Heart right ventricle (tissue), 16 donors: ENCODE measurements at regions not wholly inside any gene's neighbourhood (a gene's known extent, or its start where the extent isn't known, plus 50 kb on each side); places are given as distances from the start of the nearest gene placed in this dataset.

Experiments
- ATAC-seq, 8 donors: fragments of 200-7000 bp; cut with Tn5 transposase; one replicate each; pipeline ENCODE4 v1.9.1; 2020; ENCODE audit warnings: mild to moderate bottlenecking in 8 of 8, moderate library complexity in 8 of 8, moderate number of reproducible peaks in 1 of 8
- DNase-seq, 2 donors: peaks; one replicate each; pipeline ENCODE4 v3.0.0-alpha.2; 2020
- H3K27ac ChIP-seq, 10 donors: fragments of 200-600 bp; sonication (generic) in 2 of 10; one replicate each; pipeline versions ENCODE4 v1.5.0 to v1.8.0; 2020 to 2022; ENCODE audit warnings: mild to moderate bottlenecking in 3 of 10
- H3K27me3 ChIP-seq, 7 donors: fragments of 200-600 bp; one replicate each; pipeline ENCODE4 v1.8.0; 2021 to 2022; ENCODE audit warnings: mild to moderate bottlenecking in 2 of 7
- H3K36me3 ChIP-seq, 9 donors: fragments of 200-600 bp; sonication (generic) in 1 of 9; one replicate each; pipeline versions ENCODE4 v1.5.0 to v1.8.0; 2020 to 2022; ENCODE audit warnings: mild to moderate bottlenecking in 2 of 9
- H3K4me1 ChIP-seq, 9 donors: fragments of 200-600 bp; sonication (generic) in 1 of 9; one replicate each; pipeline versions ENCODE4 v1.5.0 to v1.8.0; 2020 to 2022; ENCODE audit warnings: mild to moderate bottlenecking in 4 of 9
- H3K4me3 ChIP-seq, 10 donors: fragments of 200-600 bp; sonication (generic) in 2 of 10; one replicate each; pipeline versions ENCODE4 v1.5.0 to v1.8.0; 2020 to 2022; ENCODE audit warnings: mild to moderate bottlenecking in 7 of 10, moderate library complexity in 2 of 10
- H3K9me3 ChIP-seq, 11 donors: fragments of 200-600 bp in 10 of 11; sonication (generic) in 2 of 11; one replicate each; pipeline versions ENCODE4 v1.5.0 to v1.8.0; 2013 to 2022; ENCODE audit warnings: mild to moderate bottlenecking in 2 of 11, control low read depth in 1 of 11, moderate library complexity in 1 of 11
- WGBS, 2 donors: extraction: QIAGEN DNeasy Blood & Tissue Kit; methylation state at CpG; one replicate each; pipeline ENCODE4 v1.1.7; 2013; ENCODE audit warnings: inconsistent platforms in 1 of 2; 5-methylcytosine and 5-hydroxymethylcytosine counted together
- intact Hi-C, 10 donors: fragments of 100-400 bp; cut with DNase I; formaldehyde crosslinking; loops; one replicate each; pipeline versions ENCODE4 v1.11.1 to v1.14.2; 2022
- TF ChIP-seq, protein P1 (sequence below), 9 donors: fragments of 200-600 bp; sonication (generic) in 2 of 9; IDR thresholded peaks; one replicate each; pipeline versions ENCODE4 v1.5.0 to v1.8.0; 2021 to 2022; ENCODE audit warnings: antibody characterized with exemption in 9 of 9, mild to moderate bottlenecking in 5 of 9, moderate library complexity in 1 of 9
- donor health status: Arrhythmogenic right ventricular cardiomyopathy.
- donor health status: ischemic (EF 13 %, LVEDD 7.1; RV severe dilation, severe dysfunction).
- donor health status: healthy with polysubstance abuse.
- donor health status: DM: no; HTN: yes; CAD: no.
- donor health status: DM: no; HTN: no; CAD: no.
- donor health status: ischemic (EF 25% LVEDD 6.9; RV normal size, moderate dysfunction).
- donor health status: ischemic (EF 25% LVEDD 5.7; RV mildly dilated, moderate dysfunction).
- donor health status: healthy.
- donor health status: DM: yes; HTN: yes; CAD: no.
- donor health status: Ischemic cardiomyopathy.
- donor health status: ischemic (EF 35%, LVEDD 5.7; RV mildly dilated, moderate dysfunction).
- donor health status: nonischemic (EF 11% LVEDD 7.7; RV severe dilation, severe dysfunction).
- donor health status: DM: yes; HTN: yes; CAD: no.
- donor health status: PGD.
- donor health status: ischemic (EF 29% LVEDD 5.4; RV normal size, mild dysfunction).
- donor health status: nonischemic (EF 23%, LVEDD 6.1; RV moderate dilation, normal function).

DNA sequence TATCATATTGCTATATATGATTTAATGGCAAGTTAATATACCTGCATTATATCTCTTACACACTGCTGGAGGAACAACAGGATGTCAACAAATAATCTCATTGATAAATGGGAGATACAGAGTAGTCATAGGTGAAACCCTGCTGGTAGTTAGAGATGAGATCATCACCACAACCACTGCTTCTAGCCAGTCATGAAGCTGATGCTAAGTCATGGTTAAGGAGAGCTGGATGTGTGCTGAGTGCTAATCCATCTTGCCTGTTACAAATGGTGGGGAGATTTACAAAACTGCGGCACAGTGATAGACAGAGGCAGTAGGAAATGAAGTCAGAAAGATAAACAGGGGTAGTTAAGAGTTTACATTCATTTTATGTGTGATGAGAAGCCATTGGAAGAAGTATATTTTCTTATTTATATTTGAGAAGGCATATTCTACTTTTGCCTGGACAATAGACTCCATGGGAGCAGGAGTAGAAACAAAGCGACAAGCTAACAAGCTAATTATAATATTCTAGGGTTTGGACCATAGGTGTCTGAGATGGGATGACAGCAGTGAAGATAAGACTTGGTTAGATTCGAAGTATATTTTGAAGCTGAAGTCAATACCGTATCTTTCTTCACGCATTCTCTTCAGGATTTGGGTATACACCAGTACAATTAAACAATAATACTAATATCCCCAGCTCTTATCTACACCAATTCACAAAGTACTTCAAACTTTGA, 78.0 kb upstream of the TRPC4 start:
- Histone ChIP-seq H3K36me3 (no peaks in the 10 kb centered on the region), H3K4me1 (no peaks in the 10 kb centered on the region), H3K4me3 (no peak overlapping the region), H3K27me3 (no peaks in the 10 kb centered on the region), H3K27ac (no peak overlapping the region), H3K9me3 (peaks cover 0 to 5% (median 0%) of the 10 kb centered on the region in 11 donors)
- DNase-seq = no peak
- ATAC-seq = peak in 2 of 8 donors; percentile 50 to 67
- WGBS, 2 donors = 40 to 48% methylated on average over 5 of the region's 5 CpGs
- TF ChIP-seq, protein P1, sequence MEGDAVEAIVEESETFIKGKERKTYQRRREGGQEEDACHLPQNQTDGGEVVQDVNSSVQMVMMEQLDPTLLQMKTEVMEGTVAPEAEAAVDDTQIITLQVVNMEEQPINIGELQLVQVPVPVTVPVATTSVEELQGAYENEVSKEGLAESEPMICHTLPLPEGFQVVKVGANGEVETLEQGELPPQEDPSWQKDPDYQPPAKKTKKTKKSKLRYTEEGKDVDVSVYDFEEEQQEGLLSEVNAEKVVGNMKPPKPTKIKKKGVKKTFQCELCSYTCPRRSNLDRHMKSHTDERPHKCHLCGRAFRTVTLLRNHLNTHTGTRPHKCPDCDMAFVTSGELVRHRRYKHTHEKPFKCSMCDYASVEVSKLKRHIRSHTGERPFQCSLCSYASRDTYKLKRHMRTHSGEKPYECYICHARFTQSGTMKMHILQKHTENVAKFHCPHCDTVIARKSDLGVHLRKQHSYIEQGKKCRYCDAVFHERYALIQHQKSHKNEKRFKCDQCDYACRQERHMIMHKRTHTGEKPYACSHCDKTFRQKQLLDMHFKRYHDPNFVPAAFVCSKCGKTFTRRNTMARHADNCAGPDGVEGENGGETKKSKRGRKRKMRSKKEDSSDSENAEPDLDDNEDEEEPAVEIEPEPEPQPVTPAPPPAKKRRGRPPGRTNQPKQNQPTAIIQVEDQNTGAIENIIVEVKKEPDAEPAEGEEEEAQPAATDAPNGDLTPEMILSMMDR (IDR thresholded peaks at IDR 0.05) = no peak
- intact Hi-C loops = no loop called here

DNA sequence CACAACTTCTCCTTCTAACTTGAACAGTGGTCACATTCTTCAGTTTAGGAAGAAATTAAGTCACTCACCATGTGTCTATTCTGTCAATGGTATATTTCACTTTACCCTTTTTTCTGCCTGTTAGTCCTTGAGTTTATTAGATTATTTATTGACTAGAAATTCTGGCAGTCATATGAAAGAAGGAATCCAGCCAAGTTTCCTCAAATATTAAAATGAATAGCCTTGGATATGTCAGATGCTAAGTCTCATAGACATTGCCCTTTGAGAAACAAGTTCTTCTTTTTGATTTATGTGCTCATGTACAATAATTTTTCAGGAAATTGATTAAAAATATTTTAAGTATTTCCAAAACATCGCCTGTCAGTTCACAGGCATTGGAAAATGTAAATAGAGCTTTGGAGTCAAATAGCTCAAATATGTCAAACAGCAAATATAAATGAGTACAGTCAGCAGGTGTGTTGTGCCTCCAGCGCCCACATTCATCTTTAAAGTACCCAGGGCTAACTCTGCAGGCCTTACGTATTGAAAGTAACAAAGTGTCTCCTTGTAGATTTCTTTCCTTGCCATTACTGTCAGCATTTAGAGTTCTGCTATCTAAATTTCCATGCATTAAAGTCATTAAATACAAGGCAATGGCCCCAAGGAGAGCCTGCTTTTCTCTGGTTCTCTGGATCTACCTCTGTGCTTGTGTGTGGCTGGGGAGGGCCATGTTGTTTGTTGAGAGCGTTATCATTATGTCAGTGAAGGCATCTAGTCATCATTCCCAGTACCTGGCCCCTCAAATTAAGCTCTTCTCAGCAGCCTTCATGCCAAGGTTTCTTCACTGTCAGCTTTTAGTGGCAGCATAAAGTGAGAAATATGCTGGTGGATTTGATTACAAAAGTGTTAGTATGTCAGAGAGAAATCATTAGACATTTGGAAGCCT, 76.3 kb upstream of the TRPC4 start:
- H3K27ac ChIP-seq = no peak overlapping the region
- no peak for DNase-seq
- no peak for ATAC-seq
- no peak overlapping the region for H3K4me3 ChIP-seq
- H3K4me1 ChIP-seq = no peaks in the 10 kb centered on the region
- WGBS, 2 donors = 80 to 86% methylated on average over 4 of the region's 4 CpGs
- TF ChIP-seq, protein P1 (IDR thresholded peaks at IDR 0.05) = no peak
- no peaks in the 10 kb centered on the region for H3K36me3 ChIP-seq
- intact Hi-C loops = no loop called here
- H3K9me3 ChIP-seq = no peaks in the 10 kb centered on the region
- no peaks in the 10 kb centered on the region for H3K27me3 ChIP-seq

DNA sequence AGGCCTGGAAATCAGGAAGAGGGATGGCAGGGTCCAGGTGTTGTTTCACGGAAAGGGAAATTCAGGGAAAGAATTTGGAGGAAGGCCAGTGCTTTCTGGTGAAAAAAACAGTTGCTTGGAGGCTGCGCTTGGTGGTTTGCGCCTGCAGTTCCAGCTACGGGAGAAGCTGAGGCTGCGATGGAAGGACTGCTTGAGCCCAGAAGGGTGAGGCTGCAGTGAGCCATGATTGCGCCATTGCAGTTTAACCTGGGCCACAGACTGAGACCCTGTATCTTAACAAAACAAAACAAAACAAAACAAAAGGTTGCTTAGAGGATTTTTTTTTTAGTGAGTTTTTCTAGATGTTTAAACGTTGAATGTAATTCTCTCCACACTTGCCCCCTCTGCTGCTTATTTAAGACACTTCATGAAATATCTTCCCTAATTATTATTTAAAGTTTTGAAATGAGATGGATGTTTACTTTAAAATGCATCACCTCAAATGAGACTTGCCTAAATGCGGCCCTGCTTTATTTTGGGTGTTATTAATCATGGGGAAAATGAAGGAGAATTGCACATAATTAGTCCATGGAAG, 75.4 kb upstream of the TRPC4 start:
- no peak for ATAC-seq
- Histone ChIP-seq H3K4me3 (no peak overlapping the region), H3K27me3 (no peaks in the 10 kb centered on the region), H3K9me3 (no peaks in the 10 kb centered on the region), H3K36me3 (no peaks in the 10 kb centered on the region), H3K27ac (no peak overlapping the region), H3K4me1 (no peaks in the 10 kb centered on the region)
- intact Hi-C loops = no loop called here
- TF ChIP-seq, protein P1 (IDR thresholded peaks at IDR 0.05) = no peak
- no peak for DNase-seq
- WGBS, 2 donors = 75 to 82% methylated on average over 8 of the region's 8 CpGs

DNA sequence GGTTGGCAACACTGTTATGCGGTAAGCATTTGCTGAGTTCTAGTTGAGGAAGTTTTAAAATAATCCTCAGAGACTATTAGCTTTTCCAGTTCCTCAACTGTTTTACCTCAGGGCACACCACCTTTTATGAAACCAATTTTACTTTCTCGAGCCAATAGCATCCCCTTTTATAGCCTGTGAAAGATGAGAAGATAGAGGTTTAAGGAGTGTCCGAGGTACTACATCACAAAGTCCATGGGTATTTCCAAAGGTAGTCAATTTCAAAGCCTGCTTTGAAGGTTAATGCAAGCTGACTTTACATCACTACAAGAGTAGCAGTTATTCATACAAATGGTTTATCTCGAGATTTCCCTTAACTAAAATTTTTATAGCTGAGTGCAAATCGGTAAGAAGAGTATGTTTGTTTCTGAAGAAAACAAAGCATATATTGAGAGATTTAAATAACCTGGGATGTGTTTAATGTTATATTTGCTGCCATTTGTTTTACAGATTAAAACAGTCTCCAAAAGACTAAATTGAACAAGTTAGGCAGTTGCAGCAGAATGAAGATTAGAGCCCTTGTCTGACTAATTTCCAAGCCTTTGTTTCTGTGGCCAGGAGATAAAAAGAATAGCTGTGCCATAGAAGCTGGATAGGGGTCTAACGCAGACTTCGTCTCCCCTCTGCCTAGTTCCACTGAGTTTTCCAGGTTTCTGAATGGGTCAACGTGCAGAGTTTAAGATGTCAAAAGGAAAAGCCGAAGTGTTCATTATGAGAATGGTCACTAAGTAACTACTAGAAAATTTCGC, 74.7 kb upstream of the TRPC4 start:
- TF ChIP-seq, protein P1 (IDR thresholded peaks at IDR 0.05) = no peak
- no peak for ATAC-seq
- H3K4me1 ChIP-seq = no peaks in the 10 kb centered on the region
- intact Hi-C loops = no loop called here
- H3K27me3 ChIP-seq = no peaks in the 10 kb centered on the region
- no peaks in the 10 kb centered on the region for H3K9me3 ChIP-seq
- no peak for DNase-seq
- WGBS, 2 donors = 77 to 84% methylated on average over 10 of the region's 10 CpGs
- no peak overlapping the region for H3K27ac ChIP-seq
- no peak overlapping the region for H3K4me3 ChIP-seq
- no peaks in the 10 kb centered on the region for H3K36me3 ChIP-seq
